ENCODE measurements at regions not wholly inside any gene's neighbourhood (a gene's known extent, or its start where the extent isn't known, plus 50 kb on each side); places are given as distances from the start of the nearest gene placed in this dataset.

DNA sequence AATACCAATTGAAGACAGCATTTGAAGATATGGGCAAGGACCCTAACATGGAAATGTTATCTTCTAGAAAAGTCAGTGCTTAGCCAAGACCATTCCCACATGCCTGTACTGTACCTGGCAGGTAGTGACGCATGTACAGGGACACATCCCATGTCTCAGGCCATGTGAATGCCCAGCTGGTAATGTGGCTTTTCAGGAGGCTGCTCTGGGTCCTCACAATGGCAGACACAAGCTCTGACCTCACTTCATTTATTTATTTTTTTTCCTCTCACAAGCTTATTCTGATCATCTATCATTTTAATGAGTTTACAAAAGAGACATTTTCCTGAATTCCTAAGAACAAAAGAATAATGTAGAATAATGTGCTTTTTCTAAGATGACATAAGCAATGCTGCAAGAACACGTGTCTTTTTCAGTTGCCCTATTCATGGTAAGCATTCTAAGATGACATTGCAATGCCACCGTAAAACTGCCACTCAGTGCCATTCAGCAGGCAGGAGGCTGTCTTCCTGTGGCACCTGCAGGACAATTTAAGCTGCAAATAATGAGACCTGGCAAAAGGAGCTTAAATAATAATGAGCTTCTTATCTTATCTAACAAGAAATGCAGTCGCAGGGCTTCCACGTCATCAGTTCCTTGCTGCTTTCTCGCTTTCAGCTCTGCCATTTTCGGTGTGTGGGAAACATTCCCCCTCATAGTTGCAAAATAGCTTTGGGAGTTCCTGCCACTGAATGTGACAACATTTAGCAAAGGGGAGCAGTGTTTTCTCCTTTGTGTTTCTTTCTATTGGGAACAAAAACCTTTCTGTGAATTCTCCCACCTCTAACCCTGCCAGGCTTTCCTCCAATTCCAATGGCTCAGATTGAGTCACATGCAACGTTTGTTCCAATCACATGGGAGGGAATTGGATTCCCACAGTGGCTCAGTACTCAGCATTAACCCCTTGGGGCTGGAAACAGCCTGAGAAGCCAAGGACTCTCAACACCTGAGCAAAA, 113.0 kb downstream of the SEC23IP start:
- TF ChIP-seq SP1 (IDR thresholded peaks at IDR 0.05) (no peak), FOXA1 (IDR thresholded peaks at IDR 0.05) (no peak), LEF1 (IDR thresholded peaks at IDR 0.05; ENCODE audit: borderline replicate concordance) (no peak), FOXK2 (IDR thresholded peaks at IDR 0.05) (no peak)
